Caki2 (cell line): ENCODE measurements at regions not wholly inside any gene's neighbourhood (a gene's known extent, or its start where the extent isn't known, plus 50 kb on each side); places are given as distances from the start of the nearest gene placed in this dataset.
"Not testable (repeated sequence)": the region's sequence is repeated elsewhere in the genome, so short reads cannot be mapped to it uniquely, and the experiment has no call there.

Source experiments
- DNase-seq: peaks from one replicate; pipeline ENCODE4 v3.0.0-alpha.2; 2015; ENCODE audit warnings: low read depth
- in situ Hi-C: cut with HindIII; loops from 2 replicates; pipeline ENCODE4 v1.10.0; 2016; ENCODE audit warnings: low sequenced_read_pairs, low pct_unique_long_range_greater_than_20kb, mixed read lengths

DNA sequence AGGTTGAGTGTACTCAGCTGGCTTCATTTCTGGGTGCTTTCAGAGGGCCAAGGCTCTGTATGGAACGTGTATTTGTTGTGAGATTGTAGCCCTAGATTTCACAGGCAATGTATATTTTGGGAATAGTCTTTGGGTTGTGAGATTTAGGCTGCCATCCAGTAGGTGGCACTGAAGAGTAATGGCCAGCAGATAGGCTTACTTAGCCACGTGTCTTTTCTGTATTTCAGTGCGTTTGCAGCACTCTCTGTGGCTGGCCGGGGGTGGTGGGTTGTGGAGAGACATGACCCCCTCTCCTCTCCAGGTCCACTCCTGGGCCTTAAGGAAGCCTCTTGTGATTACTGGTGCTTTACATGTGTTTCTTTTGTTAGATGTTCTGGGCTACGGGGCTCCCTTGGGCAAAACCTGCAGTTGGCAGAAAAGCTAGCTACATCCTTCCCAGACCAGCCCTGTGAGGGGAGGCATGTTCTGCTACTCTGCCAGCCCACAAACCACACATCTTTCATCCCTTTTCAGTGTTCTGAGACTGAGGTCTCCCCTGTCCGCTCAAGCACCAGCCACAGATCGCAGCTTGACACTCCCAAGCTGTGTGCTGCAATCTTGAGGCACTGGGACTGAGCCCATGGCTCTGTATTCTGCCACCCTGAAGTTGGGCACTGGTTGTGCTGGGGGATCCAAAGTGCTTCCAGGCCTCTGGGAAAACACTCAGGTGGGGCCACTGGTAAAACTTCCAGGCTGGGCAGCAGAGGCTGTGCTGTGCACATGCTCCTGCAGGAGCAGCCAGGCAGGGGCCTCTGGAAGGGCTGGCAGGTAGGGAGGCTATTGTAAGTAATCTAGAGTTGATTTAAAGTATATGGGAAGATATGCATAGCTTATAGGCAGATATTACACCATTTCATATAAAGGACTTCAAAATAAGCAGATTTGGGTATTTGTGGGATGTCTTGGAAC is 1096.8 kb upstream of the PCDH20 start:
- DNase-seq: peak; percentile 5
- in situ Hi-C loops: no loop called here

DNA sequence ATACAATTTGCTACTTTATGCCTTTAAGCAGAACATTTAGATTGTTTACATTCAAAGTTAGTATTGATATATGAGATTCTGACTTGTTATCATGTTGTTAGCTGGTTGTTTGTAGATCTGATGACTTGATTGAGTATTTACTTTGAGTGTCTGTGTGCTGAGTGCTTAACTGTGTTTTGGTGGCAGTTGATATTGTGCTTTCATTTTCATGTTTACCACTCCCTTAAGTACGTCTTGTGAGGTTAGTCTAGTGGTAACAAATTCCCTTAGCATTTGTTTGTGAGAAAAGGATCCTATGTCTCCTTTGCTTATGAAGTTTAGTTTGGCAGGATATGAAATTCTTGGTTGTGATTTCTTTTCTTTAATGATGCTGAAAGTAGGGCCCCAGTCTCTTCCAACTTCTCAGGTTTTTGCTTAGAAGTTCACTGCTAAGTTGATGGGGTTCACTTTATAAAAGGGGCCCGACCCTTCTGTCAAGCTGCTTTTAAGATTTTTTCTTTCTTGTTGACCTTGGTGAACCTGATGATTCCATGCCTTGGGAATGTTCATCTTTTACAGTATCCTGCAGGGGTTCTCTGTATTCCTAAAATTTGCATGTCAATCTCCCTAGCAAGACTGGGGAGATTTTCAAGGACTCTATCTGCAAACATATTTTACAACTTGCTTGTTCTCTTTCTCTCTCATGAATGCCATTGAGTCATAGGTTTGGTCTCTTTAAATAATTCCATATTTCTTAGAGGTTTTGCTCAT is 1095.4 kb upstream of the PCDH20 start:
- in situ Hi-C loops: no loop called here
- no peak for DNase-seq

GRCh38 chr13:62502588-62502987 is 1086.9 kb upstream of the PCDH20 start:
- in situ Hi-C loops: no loop called here
- no peak for DNase-seq

GRCh38 chr13:62489731-62490130 is 1074.1 kb upstream of the PCDH20 start:
- DNase-seq: no peak
- in situ Hi-C loops: no loop called here

GRCh38 chr13:62483774-62484173 is 1068.1 kb upstream of the PCDH20 start:
- in situ Hi-C loops: no loop called here

GRCh38 chr13:62482351-62482750 is 1066.7 kb upstream of the PCDH20 start:
- in situ Hi-C loops: no loop called here
- DNase-seq: no peak

More at GRCh38 chr13:62483774-62484173, 1068.1 kb upstream of the PCDH20 start:
- no peak for DNase-seq

DNA sequence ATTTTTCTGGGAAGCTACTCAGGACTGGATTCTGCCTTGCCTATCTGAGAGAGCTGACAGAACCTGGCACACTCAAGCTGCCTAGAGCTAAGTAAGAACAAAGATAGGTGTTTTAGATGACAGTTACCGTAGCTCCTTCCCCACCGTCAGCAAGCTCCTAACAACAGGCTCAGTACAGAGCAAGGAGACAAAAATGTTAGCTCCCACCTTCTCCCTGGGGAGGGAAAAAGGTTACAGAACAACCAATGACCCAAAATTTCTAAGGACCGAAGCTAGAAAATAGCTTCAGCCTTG is 1058.2 kb upstream of the PCDH20 start:
- DNase-seq: no peak
- in situ Hi-C loops: no loop called here

DNA sequence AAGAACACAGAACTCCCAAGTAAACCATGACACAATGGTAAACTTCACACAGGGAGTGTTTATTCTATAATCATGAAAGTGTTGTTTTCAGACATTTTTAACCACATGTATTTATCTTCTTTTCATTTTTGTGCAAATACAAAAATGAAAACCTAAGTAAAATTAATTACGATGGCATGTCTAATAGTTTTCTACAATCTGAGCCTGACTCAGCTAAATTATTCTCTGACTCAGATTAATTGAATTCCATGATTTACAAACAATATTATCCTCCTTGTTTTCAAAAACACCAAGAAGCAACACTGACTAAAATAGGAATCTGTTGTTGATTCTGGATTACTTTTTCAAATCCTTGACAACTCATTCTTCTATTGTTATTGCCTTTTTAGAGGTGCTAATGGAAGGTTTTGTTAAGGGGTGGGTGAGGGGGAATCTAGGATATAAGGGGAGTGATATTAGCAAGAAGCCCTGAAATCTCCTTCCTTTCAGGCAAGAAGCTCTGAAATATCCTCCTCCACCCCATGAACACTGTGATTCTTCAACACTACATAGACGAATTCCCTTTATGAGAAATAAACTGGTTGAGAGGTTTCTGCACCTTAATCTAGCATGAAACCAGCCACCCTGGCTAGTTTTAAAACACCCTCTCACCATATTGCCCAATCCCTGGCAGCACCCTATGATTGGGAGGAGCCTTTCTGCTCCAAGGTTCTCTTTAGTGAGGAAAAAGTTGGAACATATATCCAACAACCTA is 1057.7 kb upstream of the PCDH20 start:
- DNase-seq: no peak
- in situ Hi-C loops: no loop called here

GRCh38 chr13:62453761-62454160 is 1038.1 kb upstream of the PCDH20 start:
- in situ Hi-C loops: no loop called here

DNA sequence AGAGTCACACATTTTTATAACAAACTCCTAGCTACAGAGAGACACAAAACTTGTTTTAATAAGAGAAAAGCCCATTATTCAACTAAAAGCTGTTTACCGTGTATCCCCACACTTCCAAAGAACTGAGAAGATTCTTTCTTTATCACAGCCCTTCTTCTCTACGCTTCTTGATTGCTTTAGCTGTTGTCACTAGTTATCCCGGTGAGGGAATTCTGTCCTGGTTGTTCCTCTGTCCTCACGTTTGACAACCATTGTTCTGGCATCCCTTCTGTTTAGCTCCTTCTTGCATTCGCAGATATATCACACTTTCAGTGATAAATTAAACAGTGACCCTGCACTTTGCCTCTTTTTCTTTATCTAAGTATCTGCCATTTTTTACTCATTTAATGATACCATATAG is 1035.1 kb upstream of the PCDH20 start:
- in situ Hi-C loops: no loop called here
- DNase-seq: no peak

More at GRCh38 chr13:62453761-62454160, 1038.1 kb upstream of the PCDH20 start:
- no peak for DNase-seq

GRCh38 chr13:62447771-62448382 is 1032.2 kb upstream of the PCDH20 start:
- DNase-seq, in situ Hi-C loops: not testable (repeated sequence)

DNA sequence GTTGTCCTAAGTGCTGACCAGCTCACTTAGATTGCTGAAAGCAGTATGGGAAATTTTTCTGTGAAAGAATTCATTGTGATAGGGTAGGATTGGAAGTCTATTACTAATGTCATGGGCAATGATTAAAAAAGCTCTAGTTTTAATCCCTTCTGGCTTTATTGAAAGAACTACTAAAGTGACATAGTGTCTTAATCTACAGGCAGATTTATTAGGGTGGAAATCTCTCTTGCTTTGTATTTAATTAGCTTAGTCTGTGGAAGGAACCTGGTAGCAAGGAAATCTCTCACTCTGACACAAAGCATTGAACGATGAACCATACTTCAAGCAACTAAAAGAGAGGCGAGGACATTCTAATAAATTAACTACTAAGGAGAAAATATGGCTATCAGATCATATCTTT is 1029.2 kb upstream of the PCDH20 start:
- DNase-seq: no peak
- in situ Hi-C loops: no loop called here

- DNase-seq: no peak
- in situ Hi-C loops: no loop called here
Measured at GRCh38 chr13:62434081-62434480, 1018.4 kb upstream of the PCDH20 start.

DNA sequence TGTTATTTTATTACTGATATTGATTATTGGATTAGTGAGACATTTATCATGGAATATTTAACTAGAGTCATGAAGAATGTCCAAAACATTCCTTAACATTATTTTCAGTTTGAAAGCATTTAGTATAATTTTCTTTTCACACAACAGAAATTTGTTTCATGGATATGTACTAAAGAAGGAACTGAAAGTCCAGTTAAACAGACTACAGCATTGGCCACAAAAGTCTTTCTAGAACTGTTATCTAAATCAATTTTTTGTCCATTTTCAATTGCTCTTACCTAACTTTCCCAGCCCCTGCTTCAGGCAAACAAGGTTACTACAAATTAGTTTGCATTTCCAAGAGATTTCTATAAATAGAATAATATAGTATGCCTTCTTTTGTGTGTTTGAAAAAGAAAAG is 1018.0 kb upstream of the PCDH20 start:
- no peak for DNase-seq
- in situ Hi-C loops: no loop called here

DNA sequence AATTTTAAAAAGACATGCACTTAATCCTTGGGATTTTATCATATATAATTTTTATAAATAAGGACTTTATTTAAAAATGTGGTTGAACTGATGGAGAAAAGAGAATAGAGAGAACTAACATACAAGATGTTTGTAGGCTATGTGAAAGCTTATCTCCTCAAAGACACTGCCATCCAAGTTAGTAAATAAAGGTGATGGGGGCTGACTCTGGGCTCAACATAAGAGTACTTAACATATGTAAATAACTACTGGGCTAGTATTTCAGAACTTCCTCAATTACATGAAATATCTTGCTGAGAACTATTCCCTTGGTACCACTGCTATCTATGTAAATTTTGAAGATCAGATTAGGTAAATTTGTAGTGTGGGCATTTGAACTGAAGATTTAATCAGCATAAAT is 1017.3 kb upstream of the PCDH20 start:
- no peak for DNase-seq
- in situ Hi-C loops: no loop called here

- no peak for DNase-seq
- in situ Hi-C loops: no loop called here
Measured at GRCh38 chr13:62432295-62432694, 1016.6 kb upstream of the PCDH20 start.

GRCh38 chr13:62431852-62432251 is 1016.2 kb upstream of the PCDH20 start:
- DNase-seq: no peak
- in situ Hi-C loops: no loop called here

GRCh38 chr13:62418872-62419271 is 1003.2 kb upstream of the PCDH20 start:
- in situ Hi-C loops: no loop called here
- no peak for DNase-seq
